Jurkat, Clone E6-1 (cell line): ENCODE measurements at regions not wholly inside any gene's neighbourhood (a gene's known extent, or its start where the extent isn't known, plus 50 kb on each side); places are given as distances from the start of the nearest gene placed in this dataset.

Source experiments
- DNase-seq: peaks from one replicate; pipeline ENCODE4 v3.0.0-alpha.2; 2011; ENCODE audit warnings: low read depth, low spot score
- H3K4me3 ChIP-seq: 2 replicates; pipeline ENCODE4 v1.5.1; 2011; ENCODE audit warnings: mild to moderate bottlenecking, low read length, control low read depth, moderate library complexity

DNA sequence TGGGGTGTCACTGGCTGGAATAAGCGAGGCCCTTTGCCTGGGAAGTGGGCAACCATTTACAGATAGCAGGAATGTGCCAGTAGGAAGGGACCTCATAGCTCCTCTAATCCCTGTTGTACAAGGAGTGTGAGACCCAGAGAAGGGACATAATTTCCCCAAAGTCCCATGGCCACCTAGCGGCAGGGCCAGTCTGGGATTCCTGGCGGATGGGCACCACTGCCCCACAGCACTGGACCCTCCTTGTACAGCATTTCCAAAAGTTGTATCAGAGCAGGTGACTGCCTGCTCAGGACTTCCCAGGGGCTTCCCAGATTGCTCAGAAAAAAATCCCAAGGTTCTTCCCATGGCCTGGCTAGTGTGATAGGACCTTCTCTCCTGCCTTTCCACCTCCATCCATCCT, 185.8 kb downstream of the GLI2 start:
- no peak for DNase-seq

GRCh38 chr2:120922571-120923332, 187.1 kb downstream of the GLI2 start:
- DNase-seq = no peak
- H3K4me3 ChIP-seq = no peak overlapping the region

More for the DNA sequence above, 185.8 kb downstream of the GLI2 start:
- no peak overlapping the region for H3K4me3 ChIP-seq

DNA sequence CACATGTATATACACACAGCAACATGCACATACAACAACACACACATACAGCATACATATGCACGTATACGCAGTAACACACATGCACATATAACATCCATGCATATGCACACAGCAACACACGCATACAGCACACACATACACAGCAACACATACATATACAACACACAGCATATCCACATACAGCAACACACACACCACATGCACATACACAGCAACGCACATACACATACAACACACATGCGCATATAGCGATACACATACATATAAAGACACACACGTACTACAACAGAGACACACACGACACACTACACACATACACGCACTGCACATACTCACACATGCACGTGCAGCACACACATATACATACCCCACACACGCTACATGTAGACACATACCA, 187.8 kb downstream of the GLI2 start:
- H3K4me3 ChIP-seq = no peak overlapping the region
- DNase-seq = no peak

GRCh38 chr2:120924924-120925323, 189.3 kb downstream of the GLI2 start:
- H3K4me3 ChIP-seq = no peak overlapping the region
- DNase-seq = no peak

DNA sequence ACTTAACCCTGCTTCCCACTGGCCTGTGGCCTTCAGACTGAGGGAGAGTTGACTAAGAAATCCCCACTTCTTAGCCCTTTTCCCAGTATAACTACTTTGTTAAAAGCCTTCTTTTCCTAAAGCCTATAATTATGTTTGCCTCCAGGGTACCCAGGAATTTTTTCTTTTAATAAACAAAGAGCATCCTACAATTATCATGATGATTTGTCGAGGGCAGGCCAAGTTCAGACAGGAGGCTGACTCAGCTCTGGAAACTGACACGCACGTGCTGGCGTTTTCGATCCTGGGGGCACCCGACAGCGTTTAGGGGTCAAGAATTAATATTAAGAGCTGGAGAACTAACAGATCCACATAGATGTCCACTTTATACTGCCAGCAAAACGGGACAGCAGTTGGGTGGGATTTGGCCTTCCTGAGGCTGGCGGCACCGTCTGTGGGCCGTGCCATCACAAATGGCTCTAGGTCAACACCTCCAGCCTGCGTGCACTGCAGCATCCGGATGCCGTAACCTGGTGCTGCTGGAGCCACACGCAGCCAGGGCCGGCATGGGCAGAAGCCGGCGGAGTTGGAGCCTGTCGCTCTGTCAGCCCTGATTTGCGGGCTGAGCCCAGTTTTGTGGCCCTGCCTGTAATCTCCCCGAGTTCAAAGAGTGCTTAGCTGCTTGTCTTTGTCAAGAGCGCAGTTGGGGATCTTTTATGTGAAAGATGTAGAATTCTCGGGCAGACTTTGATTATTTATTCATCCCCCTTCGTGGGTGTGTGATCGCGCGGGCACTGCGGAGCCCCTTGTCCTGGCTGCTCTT, 191.0 kb downstream of the GLI2 start:
- no peak overlapping the region for H3K4me3 ChIP-seq
- no peak for DNase-seq

- no peak for DNase-seq
- H3K4me3 ChIP-seq = no peak overlapping the region
These were observed 191.6 kb downstream of the GLI2 start for GRCh38 chr2:120927265-120927628.

GRCh38 chr2:120929829-120930228, 194.2 kb downstream of the GLI2 start:
- H3K4me3 ChIP-seq = no peak overlapping the region
- no peak for DNase-seq

- no peak for DNase-seq
- H3K4me3 ChIP-seq = no peak overlapping the region
These were observed 194.6 kb downstream of the GLI2 start for GRCh38 chr2:120930236-120930635.

GRCh38 chr2:120930864-120931263, 195.2 kb downstream of the GLI2 start:
- H3K4me3 ChIP-seq = no peak overlapping the region
- DNase-seq = no peak

GRCh38 chr2:120932472-120932871, 196.8 kb downstream of the GLI2 start:
- no peak for DNase-seq
- H3K4me3 ChIP-seq = no peak overlapping the region

DNA sequence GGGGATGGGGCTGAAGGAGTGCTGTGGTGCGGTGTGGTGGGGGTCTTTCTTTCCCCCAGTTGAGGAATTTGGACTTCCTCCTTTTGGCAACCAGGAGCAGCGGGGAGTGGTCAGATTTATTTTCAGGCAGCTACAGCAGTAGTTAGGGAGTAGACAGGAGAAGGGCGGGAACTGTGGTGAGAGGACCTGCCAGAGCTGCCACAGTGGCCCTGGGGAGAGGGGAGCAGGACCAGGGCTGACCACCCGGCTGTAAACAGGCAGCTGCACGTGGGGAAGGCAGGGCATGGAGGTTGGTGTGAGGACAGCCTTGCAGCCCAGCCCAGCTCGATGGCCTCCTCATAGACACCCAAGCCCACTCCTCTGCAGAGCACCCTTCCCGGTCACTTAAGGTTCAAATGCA, 197.2 kb downstream of the GLI2 start:
- DNase-seq = no peak
- H3K4me3 ChIP-seq = no peak overlapping the region

- no peak for DNase-seq
- H3K4me3 ChIP-seq = no peak overlapping the region
These were observed 198.3 kb downstream of the GLI2 start for GRCh38 chr2:120933693-120934573.

DNA sequence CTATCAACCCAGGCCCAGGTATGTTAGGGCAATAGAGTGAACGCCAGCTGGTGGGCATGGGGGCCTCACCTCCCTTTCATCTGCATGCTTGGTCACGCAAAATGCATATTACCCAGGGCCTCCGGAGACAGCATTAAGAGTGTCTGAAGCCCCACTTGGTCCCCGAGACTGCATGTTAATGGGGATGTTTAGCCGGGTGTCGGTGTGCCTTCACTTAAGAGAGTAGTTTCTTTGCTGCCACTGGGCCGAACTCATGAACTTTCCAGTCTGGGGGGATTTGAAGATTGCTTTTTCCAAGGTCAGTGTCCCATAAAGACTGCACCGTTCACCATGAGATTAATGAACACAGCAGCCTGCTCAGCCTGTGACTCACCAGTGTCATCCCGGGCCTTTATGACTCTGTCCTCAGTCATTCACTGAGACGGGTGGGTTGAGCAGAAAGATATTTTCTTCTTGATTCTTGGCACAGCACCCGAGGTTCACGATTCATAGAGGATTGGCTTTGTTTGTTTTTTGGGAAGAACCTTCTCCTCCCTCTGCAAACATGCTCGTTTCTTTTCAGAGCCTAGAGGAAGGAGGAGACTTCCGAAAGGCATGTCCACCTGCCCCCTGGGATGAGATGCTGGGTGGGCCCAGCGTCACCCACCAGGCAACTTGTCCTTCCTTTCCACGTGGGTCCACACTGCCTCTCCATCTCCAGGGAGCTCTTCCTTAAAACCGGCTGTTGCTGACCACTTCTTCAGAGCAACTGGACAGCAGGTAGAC, 199.1 kb downstream of the GLI2 start:
- no peak overlapping the region for H3K4me3 ChIP-seq
- no peak for DNase-seq

GRCh38 chr2:120935339-120936313, 200.0 kb downstream of the GLI2 start:
- no peak for DNase-seq
- no peak overlapping the region for H3K4me3 ChIP-seq

DNA sequence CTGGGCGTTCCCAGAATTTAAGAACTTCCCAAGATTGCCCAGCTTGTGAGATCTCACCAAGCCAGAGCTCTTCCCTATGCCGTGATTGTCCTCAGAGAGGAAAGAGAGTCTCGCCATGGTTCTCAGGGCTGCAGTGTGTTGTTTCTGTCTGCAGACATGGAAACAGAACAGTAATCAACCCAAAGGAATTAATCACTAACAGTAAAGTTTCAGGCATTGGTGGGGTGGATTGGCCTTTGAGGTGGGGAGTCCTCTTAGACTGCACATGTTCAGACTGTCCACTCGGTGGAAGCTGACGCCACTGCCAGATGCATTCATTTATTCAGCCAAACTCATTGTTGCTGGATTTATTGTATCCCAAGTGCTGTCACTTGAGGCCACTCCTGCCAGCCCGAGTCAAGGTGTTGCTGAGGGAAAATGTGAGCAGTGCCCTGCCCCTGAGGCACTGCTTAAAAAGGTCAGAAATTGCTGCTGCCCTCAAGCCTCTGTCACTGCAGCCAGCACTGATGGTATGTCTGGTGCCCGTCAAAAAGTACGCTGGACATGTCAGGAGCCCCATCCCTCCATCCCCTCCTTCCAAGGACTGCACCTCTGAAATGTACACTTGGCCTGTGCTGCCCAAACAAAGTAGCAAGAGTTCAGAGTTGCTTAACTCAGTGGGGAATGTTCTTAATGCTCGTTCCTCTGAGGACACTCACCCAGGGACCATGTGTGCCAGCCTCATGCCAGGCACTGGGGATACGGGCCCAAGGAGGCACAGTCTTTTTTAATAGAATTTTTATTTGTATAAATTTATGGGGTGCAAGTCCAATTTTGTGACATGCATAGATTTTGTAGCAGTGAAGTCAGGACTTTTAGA, 201.0 kb downstream of the GLI2 start:
- no peak overlapping the region for H3K4me3 ChIP-seq
- DNase-seq = no peak

GRCh38 chr2:120937686-120938044, 202.0 kb downstream of the GLI2 start:
- H3K4me3 ChIP-seq = no peak overlapping the region
- no peak for DNase-seq
